Coronary artery (tissue), 2 donors: ENCODE measurements at regions not wholly inside any gene's neighbourhood (a gene's known extent, or its start where the extent isn't known, plus 50 kb on each side); places are given as distances from the start of the nearest gene placed in this dataset.

Experiments used
- DNase-seq: peaks from one replicate; pipeline ENCODE4 v3.0.0-alpha.2; 2017; ENCODE audit warnings: low spot score
- H3K27ac ChIP-seq, 2 donors: fragments of 200-600 bp; sonication (generic); one replicate each; pipeline ENCODE4 v1.5.1; 2016 to 2019
- H3K4me3 ChIP-seq: fragments of 200-600 bp; sonication (generic); 2 replicates; pipeline ENCODE4 v1.5.1; 2016; ENCODE audit warnings: mild to moderate bottlenecking, moderate library complexity
- TF ChIP-seq, protein P1 (sequence below): fragments of 200-600 bp; sonication (generic); IDR thresholded peaks from one replicate; pipeline ENCODE4 v1.5.1; 2019; ENCODE audit warnings: antibody characterized with exemption

- TF ChIP-seq, protein P1, sequence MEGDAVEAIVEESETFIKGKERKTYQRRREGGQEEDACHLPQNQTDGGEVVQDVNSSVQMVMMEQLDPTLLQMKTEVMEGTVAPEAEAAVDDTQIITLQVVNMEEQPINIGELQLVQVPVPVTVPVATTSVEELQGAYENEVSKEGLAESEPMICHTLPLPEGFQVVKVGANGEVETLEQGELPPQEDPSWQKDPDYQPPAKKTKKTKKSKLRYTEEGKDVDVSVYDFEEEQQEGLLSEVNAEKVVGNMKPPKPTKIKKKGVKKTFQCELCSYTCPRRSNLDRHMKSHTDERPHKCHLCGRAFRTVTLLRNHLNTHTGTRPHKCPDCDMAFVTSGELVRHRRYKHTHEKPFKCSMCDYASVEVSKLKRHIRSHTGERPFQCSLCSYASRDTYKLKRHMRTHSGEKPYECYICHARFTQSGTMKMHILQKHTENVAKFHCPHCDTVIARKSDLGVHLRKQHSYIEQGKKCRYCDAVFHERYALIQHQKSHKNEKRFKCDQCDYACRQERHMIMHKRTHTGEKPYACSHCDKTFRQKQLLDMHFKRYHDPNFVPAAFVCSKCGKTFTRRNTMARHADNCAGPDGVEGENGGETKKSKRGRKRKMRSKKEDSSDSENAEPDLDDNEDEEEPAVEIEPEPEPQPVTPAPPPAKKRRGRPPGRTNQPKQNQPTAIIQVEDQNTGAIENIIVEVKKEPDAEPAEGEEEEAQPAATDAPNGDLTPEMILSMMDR, result no peak
- DNase-seq, result no peak
- peak overlapping the region; percentile 16 to 41 for H3K27ac ChIP-seq
- peak overlapping the region; percentile 7 for H3K4me3 ChIP-seq
These were observed 57.5 kb downstream of the RIN2 start for GRCh38 chr20:19815553-19815991.

DNA sequence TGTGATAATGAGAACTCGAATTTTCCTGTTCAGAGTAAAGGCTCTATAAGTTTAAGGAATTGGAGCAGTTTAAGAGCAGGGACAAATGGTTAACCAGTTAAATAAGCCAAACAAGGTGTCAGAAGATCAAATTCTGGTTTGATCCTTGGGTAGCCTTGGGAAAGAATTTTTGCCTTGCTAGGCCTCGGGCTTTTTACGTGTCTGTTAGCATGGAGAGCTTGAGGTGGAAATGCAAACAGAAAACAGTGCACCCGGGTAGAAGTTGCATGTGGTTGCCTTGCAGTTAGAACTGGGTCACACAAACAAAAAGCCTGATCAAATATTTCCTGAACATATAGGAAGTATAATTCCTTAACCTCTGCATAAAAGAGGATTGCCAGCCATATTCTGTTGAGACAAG lies 58.3 kb downstream of the RIN2 start:
- DNase-seq, result no peak
- H3K27ac ChIP-seq, result peak overlapping the region; percentile 16 to 41

DNA sequence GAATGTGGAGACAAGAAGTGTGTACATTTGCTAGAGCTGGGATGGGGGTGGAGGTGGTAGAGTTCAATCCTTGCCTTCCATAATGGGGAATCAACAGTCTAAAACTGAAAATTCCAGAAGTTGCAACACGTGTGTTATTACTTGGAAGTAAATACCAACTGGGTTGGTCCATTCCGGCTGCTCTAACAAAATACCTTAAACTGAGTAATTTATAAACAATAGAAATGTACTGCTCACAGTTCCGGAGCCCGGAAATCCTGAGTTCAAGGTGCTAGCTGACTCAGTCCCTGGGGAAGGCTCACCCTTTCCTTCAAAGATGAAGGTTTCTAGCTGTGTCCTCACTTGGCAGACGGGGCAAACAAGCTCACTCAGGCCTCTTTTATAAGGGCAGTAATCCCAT lies 59.0 kb downstream of the RIN2 start:
- no peak for DNase-seq
- TF ChIP-seq, protein P1, result no peak
- no peak overlapping the region for H3K4me3 ChIP-seq
- H3K27ac ChIP-seq, result no peak overlapping the region

More for the DNA sequence above, 58.3 kb downstream of the RIN2 start:
- H3K4me3 ChIP-seq, result no peak overlapping the region
- TF ChIP-seq, protein P1, result no peak

DNA sequence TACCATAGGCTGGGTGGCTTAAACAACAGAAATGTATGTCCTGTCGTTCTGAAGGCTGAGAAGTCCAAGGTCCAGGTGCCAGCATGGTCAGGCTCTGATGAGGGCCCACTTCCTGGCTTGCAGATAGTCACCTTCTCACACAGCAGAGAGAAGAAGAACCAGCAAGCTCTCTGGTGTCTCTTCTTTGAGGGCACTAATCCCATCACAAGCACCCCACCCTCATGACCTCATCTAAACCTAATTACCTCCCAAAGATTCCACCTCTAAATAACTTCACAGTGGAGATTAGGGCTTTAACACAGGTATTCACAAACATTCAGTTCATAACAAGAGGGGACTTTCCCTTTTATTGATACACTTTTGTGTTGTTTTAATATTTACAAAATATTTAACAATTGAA lies 61.1 kb downstream of the RIN2 start:
- Histone ChIP-seq H3K27ac (no peak overlapping the region), H3K4me3 (no peak overlapping the region)
- DNase-seq, result no peak
- TF ChIP-seq, protein P1, result no peak

DNA sequence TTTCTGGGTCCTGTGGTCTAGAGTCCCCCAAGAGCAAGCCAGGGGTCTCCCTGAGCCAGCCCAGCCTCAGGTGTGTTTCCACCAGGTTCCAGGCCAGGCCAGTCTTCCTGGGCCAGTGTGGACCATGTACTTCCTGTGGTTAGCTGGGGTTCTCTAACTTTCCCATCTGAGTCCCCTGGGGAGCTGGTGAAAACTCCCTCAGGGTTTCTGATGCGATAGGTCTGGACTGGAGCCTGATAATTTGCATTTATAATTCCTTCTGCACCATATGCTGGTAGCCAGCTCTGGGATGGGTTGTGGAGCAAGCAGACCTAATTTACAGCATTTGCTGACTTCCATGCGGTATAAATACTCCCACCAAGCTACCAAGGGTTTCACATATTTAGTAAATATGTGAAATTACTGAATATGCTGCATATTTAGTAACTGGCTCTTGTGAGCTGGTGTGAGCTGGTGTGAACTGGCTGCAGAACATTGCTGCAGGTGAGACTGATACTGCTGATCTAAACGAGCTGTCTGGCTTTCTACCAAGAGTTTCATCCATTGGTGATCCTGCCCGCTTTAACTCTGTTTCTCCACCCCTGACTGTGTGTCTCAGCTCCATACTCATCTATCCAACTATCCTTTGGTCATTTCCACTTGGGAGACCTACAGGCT lies 62.6 kb downstream of the RIN2 start:
- Histone ChIP-seq H3K27ac (no peak overlapping the region), H3K4me3 (no peak overlapping the region)
- TF ChIP-seq, protein P1, result no peak
- DNase-seq, result no peak

GRCh38 chr20:19821606-19822005 lies 63.5 kb downstream of the RIN2 start:
- no peak overlapping the region for H3K27ac ChIP-seq
- no peak overlapping the region for H3K4me3 ChIP-seq
- TF ChIP-seq, protein P1, result no peak
- DNase-seq, result no peak

GRCh38 chr20:19823216-19823615 lies 65.2 kb downstream of the RIN2 start:
- H3K4me3 ChIP-seq, result no peak overlapping the region
- no peak for DNase-seq
- TF ChIP-seq, protein P1, result no peak
- no peak overlapping the region for H3K27ac ChIP-seq
